Natural killer cell (primary cell): ENCODE measurements at regions not wholly inside any gene's neighbourhood (a gene's known extent, or its start where the extent isn't known, plus 50 kb on each side); places are given as distances from the start of the nearest gene placed in this dataset.

ENCODE experiments used
- ATAC-seq, 3 donors: fragments of 150-1000 bp in 2 of 3; fragments of 200-7000 bp in 1 of 3; cut with Tn5 transposase; 1 replicate in 1 of 3; 2 replicates in 2 of 3; pipeline ENCODE4 v1.10.0; 2021; ENCODE audit warnings: mild to moderate bottlenecking in 2 of 3, moderate library complexity in 2 of 3
- DNase-seq, 2 donors: peaks; one replicate each; pipeline versions ENCODE4 v3.0.0 to v3.0.0-alpha.2; 2013 to 2021; ENCODE audit warnings: mixed read lengths in 1 of 2
- H3K27ac ChIP-seq: one replicate; pipeline ENCODE4 v1.5.1; 2013; ENCODE audit warnings: mild to moderate bottlenecking, low read length
- H3K27me3 ChIP-seq: one replicate; pipeline ENCODE4 v1.6.1; 2013; ENCODE audit warnings: low read length; ENCODE audit not compliant: control insufficient read depth, insufficient read depth
- H3K36me3 ChIP-seq: one replicate; pipeline ENCODE4 v1.6.1; 2013; ENCODE audit warnings: low read length; ENCODE audit not compliant: control insufficient read depth, insufficient read depth
- H3K4me1 ChIP-seq: one replicate; pipeline ENCODE4 v1.6.1; 2013; ENCODE audit warnings: low read length; ENCODE audit not compliant: control insufficient read depth, insufficient read depth
- H3K4me3 ChIP-seq: one replicate; pipeline ENCODE4 v1.5.1; 2013; ENCODE audit warnings: low read length
- H3K9me3 ChIP-seq: one replicate; pipeline ENCODE4 v1.6.1; 2013; ENCODE audit warnings: low read length; ENCODE audit not compliant: control insufficient read depth, insufficient read depth
- H3K27ac Mint-ChIP-seq, 2 donors: one replicate each; pipeline ENCODE4 v1.8.0; 2022; ENCODE audit warnings: mild to moderate bottlenecking in 2 of 2, mixed read lengths in 2 of 2, moderate library complexity in 1 of 2
- H3K27me3 Mint-ChIP-seq, 2 donors: one replicate each; pipeline ENCODE4 v1.8.0; 2022; ENCODE audit warnings: low read depth in 2 of 2, mixed read lengths in 2 of 2
- H3K36me3 Mint-ChIP-seq: one replicate; pipeline ENCODE4 v1.8.0; 2022; ENCODE audit warnings: mixed read lengths
- H3K4me1 Mint-ChIP-seq, 2 donors: one replicate each; pipeline ENCODE4 v1.8.0; 2022; ENCODE audit warnings: mixed read lengths in 2 of 2
- H3K4me3 Mint-ChIP-seq: one replicate; pipeline ENCODE4 v1.8.0; 2022; ENCODE audit warnings: mild to moderate bottlenecking, moderate library complexity, mixed read lengths
- H3K9me3 Mint-ChIP-seq, 2 donors: one replicate each; pipeline ENCODE4 v1.8.0; 2022; ENCODE audit warnings: mixed read lengths in 2 of 2
- CTCF ChIP-seq: fragments of 200-600 bp; IDR thresholded peaks from one replicate; pipeline ENCODE4 v1.8.0; 2022; ENCODE audit warnings: antibody characterized with exemption
- WGBS: methylation state at CpG from one replicate; pipeline ENCODE4 v1.1.7; 2013; ENCODE audit warnings: missing lambda C conversion rate; ENCODE audit not compliant: insufficient coverage; 5-methylcytosine and 5-hydroxymethylcytosine counted together
- intact Hi-C: fragments of 100-400 bp; cut with micrococcal nuclease; formaldehyde crosslinking; loops from one replicate; pipeline ENCODE4 v1.14.2; 2022

- Mint-ChIP-seq H3K4me1 (no peaks in the 10 kb centered on the region), H3K27me3 (peaks cover 6 to 8% of the 10 kb centered on the region in 2 donors), H3K36me3 (no peaks in the 10 kb centered on the region), H3K9me3 (no peaks in the 10 kb centered on the region), H3K4me3 (no peak overlapping the region), H3K27ac (no peak overlapping the region)
- Histone ChIP-seq H3K4me1 (no peaks in the 10 kb centered on the region), H3K9me3 (no peaks in the 10 kb centered on the region), H3K27ac (no peak overlapping the region), H3K4me3 (no peak overlapping the region), H3K36me3 (no peaks in the 10 kb centered on the region), H3K27me3 (no peaks in the 10 kb centered on the region)
- DNase-seq (no peak), ATAC-seq (no peak)
- 91% methylated on average over 9 of the region's 9 CpGs for WGBS
- no peak for TF ChIP-seq CTCF
- intact Hi-C loops: no loop called here
Observed at GRCh38 chr5:133750356-133750755, 138.0 kb upstream of the FSTL4 start.

- intact Hi-C loops: no loop called here
- Histone ChIP-seq H3K4me3 (no peak overlapping the region), H3K27ac (no peak overlapping the region), H3K4me1 (no peaks in the 10 kb centered on the region), H3K36me3 (no peaks in the 10 kb centered on the region), H3K27me3 (no peaks in the 10 kb centered on the region), H3K9me3 (no peaks in the 10 kb centered on the region)
- H3K36me3 Mint-ChIP-seq: no peaks in the 10 kb centered on the region
- no peaks in the 10 kb centered on the region for H3K4me1 Mint-ChIP-seq
- H3K4me3 Mint-ChIP-seq: no peak overlapping the region
- ATAC-seq (no peak), DNase-seq (no peak)
- WGBS: 95% methylated on average over 3 of the region's 3 CpGs
- no peaks in the 10 kb centered on the region for H3K27me3 Mint-ChIP-seq
- TF ChIP-seq CTCF: no peak
- no peak overlapping the region for H3K27ac Mint-ChIP-seq
- H3K9me3 Mint-ChIP-seq: no peaks in the 10 kb centered on the region
Observed at GRCh38 chr5:133749331-133749985, 137.1 kb upstream of the FSTL4 start.

GRCh38 chr5:133746834-133747233 lies 134.5 kb upstream of the FSTL4 start:
- no peaks in the 10 kb centered on the region for H3K36me3 Mint-ChIP-seq
- H3K4me3 ChIP-seq: no peak overlapping the region
- no peaks in the 10 kb centered on the region for H3K4me1 Mint-ChIP-seq
- H3K27ac ChIP-seq: no peak overlapping the region
- intact Hi-C loops: no loop called here
- ATAC-seq (no peak), DNase-seq (peak in 1 of 2 donors; percentile 6)
- no peaks in the 10 kb centered on the region for H3K36me3 ChIP-seq
- H3K27me3 ChIP-seq: no peaks in the 10 kb centered on the region
- no peak overlapping the region for H3K27ac Mint-ChIP-seq
- no peak for TF ChIP-seq CTCF
- H3K4me1 ChIP-seq: no peaks in the 10 kb centered on the region
- H3K9me3 ChIP-seq: no peaks in the 10 kb centered on the region
- no peaks in the 10 kb centered on the region for H3K27me3 Mint-ChIP-seq
- H3K4me3 Mint-ChIP-seq: no peak overlapping the region
- 94% methylated on average over 4 of the region's 4 CpGs for WGBS
- no peaks in the 10 kb centered on the region for H3K9me3 Mint-ChIP-seq

GRCh38 chr5:133744960-133745308 lies 132.6 kb upstream of the FSTL4 start:
- H3K9me3 ChIP-seq: no peaks in the 10 kb centered on the region
- no peaks in the 10 kb centered on the region for H3K27me3 Mint-ChIP-seq
- intact Hi-C loops: no loop called here
- no peak overlapping the region for H3K4me3 Mint-ChIP-seq
- no peak for DNase-seq
- no peaks in the 10 kb centered on the region for H3K36me3 ChIP-seq
- ATAC-seq: no peak
- H3K27ac ChIP-seq: no peak overlapping the region
- H3K4me1 ChIP-seq: no peaks in the 10 kb centered on the region
- H3K4me1 Mint-ChIP-seq: no peaks in the 10 kb centered on the region
- TF ChIP-seq CTCF: no peak
- 57% methylated on average over 3 of the region's 3 CpGs for WGBS
- H3K27ac Mint-ChIP-seq: no peak overlapping the region
- no peaks in the 10 kb centered on the region for H3K27me3 ChIP-seq
- no peak overlapping the region for H3K4me3 ChIP-seq
- H3K36me3 Mint-ChIP-seq: no peaks in the 10 kb centered on the region
- H3K9me3 Mint-ChIP-seq: no peaks in the 10 kb centered on the region
